HG03064 (cell line): ENCODE measurements at regions not wholly inside any gene's neighbourhood (a gene's known extent, or its start where the extent isn't known, plus 50 kb on each side); places are given as distances from the start of the nearest gene placed in this dataset.

Experiments used
- ATAC-seq: cut with Tn5 transposase; IDR thresholded peaks from one replicate; pipeline ENCODE4 v1.9.1; 2021; ENCODE audit warnings: low read depth; ENCODE audit not compliant: unreplicated experiment

GRCh38 chr16:56140645-56141044 lies 50.6 kb upstream of the GNAO1 start:
- ATAC-seq: no peak

GRCh38 chr16:56137269-56137668 lies 54.0 kb upstream of the GNAO1 start:
- ATAC-seq: no peak

DNA sequence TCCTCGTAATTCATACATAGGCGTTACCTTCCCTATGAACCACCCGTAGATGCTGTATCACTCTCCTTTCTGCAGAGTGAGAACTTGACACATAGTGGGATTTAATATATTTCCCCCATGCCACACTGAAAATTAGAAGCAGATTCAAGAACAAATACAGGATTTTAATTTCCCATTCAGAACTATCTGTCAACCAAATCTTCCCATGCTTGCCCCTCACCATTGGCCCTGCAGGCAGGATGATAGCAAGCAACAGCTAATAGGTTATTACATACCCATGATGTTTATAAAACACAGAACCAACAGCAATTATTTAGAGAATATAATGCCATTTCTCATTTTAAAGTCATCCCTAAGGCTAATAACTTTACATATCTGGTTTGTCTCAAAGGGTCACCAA lies 55.0 kb upstream of the GNAO1 start:
- no peak for ATAC-seq

DNA sequence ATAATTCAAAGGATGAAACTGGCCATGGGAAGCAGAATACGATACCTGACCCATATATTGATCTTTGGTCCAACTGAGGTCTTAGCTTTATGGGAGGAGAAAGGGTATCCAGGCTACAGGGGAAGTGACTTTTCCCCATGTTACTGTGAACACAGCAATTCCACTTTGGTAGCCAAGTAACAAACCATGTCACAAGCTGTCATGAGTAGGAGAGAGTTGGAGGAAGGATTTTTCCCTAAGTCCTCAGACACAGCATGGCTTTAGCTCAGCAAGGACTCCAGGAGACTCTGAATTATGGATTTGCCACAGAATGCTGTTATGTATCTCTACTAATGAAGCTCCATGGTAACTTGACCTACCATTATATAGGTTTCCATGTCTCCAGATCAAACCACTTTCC lies 56.5 kb upstream of the GNAO1 start:
- no peak for ATAC-seq

- ATAC-seq: no peak
These were observed 65.4 kb upstream of the GNAO1 start for GRCh38 chr16:56125922-56126321.

DNA sequence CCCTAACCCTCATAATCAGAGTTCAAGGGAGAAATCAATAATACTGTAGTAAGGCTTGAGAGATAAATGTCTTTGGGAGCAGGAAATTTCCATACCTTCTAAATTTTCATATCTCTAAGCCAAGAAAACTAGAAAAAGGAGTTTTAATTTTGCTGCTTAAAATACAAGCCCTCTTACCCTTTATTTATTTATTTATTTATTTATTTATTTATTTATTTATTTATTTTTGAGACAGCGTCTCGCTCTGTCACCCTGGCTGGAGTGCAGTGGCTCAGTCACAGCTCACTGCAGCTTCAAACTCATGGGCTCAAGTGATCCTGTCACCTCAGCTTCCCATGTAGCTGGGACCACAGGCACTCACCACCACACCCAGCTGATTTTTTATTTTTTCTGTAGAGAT lies 69.0 kb upstream of the GNAO1 start:
- ATAC-seq: no peak

DNA sequence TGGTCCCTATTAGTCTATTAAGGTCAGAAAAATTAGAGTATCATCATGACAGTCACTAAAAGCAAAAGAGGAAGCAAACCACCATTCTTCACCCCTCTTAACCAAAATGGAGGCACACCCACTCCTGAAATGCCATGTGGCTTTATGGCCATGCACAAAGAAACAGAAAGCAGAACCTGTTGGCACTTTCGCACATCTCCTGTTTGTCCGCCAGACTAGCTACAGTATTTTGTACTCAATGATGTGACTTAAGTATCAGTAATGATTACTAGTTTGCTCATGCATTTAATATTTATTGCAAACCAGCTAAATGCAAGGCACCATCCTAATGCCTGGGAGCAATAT lies 70.2 kb upstream of the GNAO1 start:
- no peak for ATAC-seq

DNA sequence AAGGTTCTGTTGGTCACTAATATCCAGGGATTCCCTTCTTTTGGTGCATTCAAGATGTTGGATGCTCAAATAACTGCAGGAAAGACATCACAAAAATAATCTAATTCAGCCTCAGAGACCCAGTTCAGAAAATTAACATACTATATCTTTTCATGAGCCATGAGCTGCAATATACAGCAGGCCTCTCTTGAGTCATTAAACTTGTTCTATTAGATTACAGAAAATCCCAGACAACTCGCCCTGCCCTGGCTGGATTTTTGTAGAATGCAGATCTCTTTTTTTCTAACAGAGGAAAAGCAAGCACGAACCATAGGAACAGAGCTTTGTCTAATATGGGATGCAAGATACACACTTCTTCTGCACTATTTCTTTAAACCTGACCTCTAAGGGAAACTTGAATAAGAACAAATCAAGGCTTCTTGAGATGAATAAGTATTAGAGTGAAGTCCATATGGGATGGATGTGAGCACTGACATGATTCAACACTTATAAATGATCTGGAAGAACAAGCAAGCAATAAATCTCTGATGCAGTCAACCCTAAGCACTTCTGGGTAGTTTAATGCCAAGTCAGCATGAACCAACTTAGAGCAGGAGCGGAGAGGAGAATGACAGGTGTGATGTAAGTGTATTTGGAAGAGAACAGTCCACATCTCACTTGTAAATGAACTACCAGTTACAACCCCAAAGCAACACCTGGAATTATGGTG lies 70.7 kb upstream of the GNAO1 start:
- ATAC-seq: no peak

- ATAC-seq: no peak
These were observed 72.2 kb upstream of the GNAO1 start for GRCh38 chr16:56119133-56119532.

DNA sequence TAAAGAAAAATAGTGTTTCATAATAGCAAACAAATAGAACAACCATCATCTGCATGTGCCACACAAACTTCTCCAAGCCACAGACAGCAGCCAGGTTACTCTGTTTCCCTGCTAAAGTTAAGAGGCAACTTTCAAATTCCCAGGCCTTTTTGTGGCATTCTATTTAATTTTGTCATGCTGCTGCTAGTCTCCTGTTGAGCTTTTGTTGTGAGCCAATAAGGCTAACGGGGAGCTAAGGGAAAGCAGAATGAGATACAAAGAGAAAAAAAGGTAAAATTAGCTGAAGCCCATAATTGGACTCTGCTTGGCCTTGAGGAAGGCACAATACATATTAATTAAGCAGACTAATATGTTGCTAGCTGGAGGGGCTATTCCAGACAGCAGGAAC lies 74.7 kb upstream of the GNAO1 start:
- ATAC-seq: no peak

DNA sequence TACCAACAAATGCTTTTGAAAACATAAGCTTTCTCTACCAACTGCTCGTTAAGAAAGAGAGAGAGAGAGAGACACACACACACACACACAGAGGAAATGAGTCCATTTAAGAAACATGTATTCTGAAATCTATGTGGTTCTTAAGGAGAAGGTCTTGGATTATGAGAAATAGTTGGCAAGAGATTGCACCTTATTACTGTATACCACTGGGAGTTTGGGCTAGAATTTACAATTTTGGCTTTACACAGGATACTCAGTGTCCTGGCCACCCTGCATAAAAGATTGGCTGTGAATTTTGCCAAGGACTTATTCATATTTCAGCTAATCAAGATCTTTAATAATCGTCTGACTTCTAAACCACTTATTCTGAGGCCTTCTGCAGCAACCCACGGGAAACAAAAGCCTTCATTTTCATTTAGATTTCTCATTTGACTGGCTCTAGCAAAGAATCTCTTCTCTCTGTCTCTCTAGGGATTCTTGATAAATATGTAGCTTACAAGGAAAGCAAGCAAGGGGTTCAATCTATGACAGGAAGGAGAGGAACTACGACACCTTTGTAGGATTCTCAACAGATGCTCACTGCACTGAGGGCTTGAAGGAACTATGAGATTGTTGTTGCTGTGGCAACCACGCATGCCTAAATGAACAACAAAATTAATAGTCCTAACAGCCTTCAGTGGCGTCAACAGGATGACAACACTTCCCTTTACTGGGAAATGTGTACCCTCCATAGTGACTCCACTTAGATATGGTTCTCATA lies 75.3 kb upstream of the GNAO1 start:
- ATAC-seq: no peak

DNA sequence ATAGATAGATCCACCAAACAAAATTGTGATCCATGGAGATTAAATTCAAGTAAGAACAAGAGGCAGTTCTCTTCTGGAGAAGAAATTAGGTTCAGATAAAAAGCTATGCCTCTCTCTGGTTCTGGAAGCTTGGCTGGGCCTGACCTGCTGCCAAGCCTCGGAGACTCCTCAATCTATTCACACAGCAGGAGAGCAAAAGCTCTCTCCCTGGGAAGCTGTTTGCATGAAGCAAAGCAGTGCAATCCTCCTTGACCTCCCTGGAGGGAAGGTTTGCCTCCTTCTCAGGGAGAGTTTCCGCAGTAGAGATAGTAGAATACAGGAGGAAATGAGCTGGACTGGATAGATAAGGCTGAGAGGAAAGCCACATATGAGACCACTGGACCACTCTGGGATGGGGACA lies 78.1 kb upstream of the GNAO1 start:
- ATAC-seq: no peak

DNA sequence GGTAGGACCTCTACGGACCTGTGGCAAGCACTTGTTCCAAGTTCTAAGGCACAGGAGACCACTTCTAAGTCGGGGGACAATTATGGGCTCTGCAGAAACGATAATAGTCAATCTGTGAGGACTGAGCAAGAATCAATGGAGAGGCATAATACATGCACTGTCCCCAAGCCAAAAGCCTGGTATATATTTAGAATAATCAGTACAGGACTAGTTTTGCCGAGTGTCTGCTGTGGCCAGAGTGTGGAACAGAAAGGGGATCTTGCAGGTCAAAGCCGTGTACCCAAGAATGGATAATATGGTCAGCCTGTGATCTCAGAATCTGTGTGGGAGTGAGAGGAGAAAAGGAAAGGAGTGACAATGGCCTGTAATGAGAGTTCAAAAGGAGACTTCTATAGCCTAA lies 80.2 kb upstream of the GNAO1 start:
- ATAC-seq: no peak

- ATAC-seq: no peak
These were observed 81.3 kb upstream of the GNAO1 start for GRCh38 chr16:56109994-56110393.

DNA sequence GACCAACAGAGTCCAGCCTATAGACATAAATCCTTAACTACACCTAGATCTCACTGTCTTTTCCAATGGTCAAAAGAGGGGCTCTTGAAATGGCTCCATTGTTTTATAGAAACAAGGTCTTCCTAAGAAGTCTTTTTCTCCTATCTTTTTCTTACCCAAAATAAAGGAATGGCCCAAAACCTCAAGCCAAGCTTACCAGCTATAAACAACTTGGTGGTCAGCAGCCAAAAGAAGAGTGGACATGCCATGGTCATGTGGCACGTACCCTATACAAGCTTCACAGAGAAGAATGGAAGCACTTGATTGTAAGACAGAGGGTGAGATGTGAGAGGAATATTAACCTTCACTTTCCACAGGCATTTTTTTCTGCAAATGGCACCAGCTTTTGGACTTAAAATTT lies 82.1 kb upstream of the GNAO1 start:
- no peak for ATAC-seq

DNA sequence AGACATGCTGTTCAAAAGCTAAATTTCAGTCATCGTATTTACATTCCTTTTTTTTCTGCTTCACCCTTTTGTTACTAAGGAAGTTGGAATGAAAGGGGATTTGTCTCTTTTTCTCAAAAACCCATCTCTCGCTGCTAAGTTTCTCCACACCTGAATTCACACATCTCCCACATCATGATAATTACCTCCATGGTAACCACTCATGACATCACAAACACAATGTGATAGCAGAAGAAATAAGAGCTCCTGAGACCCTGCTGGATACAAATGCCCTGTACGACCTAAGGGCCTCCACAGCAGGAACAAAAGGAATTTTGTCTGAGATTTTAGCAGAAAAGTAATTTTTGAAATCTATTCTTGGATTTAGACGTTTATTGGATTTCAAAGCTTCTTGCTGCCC lies 82.6 kb upstream of the GNAO1 start:
- no peak for ATAC-seq

- no peak for ATAC-seq
These were observed 83.2 kb upstream of the GNAO1 start for GRCh38 chr16:56108056-56108471.

- ATAC-seq: no peak
These were observed 84.8 kb upstream of the GNAO1 start for GRCh38 chr16:56106527-56106926.

- no peak for ATAC-seq
These were observed 88.4 kb upstream of the GNAO1 start for GRCh38 chr16:56102906-56103305.

DNA sequence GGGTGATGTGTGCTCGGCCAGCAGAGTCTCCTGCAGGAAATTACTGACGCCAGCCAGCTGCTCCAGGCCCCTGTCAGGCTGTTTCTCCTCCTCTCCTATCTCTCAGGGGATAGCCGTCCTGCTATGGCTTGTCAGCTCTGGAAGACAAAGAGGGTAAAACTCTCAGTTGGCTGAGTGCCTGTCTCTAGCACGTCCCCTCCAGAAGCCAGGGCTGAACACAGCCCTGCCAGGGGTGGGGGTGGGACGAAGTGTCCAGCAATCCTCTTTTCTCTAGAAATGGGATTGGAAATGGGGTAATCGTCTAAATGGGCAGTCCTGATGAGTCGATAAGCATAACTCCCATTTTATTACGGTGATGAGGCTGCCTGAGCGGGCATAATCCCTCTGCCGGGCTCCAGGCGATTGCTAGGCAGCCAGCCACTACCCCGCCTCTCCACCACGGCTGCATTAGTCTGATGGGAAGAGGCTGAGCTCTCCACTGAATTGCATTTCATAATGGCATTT lies 89.1 kb upstream of the GNAO1 start:
- ATAC-seq: no peak

DNA sequence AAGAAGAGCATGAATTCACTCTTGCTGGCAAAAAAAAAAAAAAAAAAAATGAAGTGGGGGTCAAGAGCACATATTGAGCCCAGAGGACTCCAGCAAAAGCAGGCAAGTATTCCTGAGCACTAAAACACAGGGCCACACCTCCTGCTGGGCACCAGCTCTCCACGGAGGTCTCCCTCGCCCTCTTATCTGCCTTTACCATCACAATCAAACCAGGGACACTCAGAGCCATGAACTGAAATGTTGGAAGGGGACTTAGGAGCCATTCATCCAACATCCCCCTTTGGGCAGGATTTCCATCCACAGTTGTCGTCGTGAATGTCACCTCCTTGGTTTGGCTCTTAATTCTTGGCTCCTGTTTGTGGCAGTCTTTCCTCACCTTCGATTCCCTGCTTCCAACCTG lies 89.8 kb upstream of the GNAO1 start:
- no peak for ATAC-seq

DNA sequence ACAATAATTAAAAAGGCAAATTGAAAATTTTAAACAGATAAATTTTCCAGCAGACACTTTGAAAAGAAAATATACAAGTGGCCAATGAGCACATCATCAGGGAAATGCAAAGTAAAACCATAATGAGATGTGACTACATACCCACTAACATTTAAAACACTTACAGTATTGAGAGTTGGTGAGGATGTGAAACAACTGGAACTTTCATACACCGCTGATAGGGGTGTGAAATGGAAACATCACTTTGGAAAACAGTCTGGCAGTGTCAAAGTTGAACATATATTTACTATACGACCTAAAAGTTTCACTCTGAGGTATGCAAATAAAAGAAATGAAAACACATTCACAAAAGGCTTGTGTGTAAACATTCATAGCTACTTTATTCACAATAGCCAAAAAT lies 94.0 kb upstream of the GNAO1 start:
- no peak for ATAC-seq
